ENCODE measurements at regions not wholly inside any gene's neighbourhood (a gene's known extent, or its start where the extent isn't known, plus 50 kb on each side); places are given as distances from the start of the nearest gene placed in this dataset.
A peak's percentile ranks its signal among the peaks of the same experiment; 100 is the strongest.

DNA sequence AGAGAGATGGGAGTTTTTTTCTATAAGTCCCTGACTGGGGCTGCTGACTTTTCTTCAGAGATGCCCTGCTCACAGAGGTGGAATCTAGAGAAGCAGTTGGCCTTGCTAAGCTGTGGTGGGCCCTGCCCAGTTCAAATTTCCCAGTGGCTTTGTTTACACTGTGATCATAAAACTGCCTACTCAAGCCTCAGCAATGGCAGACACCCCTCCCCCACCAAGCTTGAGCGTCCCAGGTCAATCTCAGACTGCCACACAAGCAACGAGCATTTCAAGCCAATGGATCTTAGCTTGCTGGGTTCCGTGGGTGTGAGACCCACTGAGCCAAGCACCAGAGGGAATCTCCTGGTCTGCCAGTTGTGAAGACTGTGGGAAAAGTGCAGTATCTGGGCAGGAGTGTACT is 199.8 kb upstream of the WDFY3 start:
- TF ChIP-seq, protein P1, sequence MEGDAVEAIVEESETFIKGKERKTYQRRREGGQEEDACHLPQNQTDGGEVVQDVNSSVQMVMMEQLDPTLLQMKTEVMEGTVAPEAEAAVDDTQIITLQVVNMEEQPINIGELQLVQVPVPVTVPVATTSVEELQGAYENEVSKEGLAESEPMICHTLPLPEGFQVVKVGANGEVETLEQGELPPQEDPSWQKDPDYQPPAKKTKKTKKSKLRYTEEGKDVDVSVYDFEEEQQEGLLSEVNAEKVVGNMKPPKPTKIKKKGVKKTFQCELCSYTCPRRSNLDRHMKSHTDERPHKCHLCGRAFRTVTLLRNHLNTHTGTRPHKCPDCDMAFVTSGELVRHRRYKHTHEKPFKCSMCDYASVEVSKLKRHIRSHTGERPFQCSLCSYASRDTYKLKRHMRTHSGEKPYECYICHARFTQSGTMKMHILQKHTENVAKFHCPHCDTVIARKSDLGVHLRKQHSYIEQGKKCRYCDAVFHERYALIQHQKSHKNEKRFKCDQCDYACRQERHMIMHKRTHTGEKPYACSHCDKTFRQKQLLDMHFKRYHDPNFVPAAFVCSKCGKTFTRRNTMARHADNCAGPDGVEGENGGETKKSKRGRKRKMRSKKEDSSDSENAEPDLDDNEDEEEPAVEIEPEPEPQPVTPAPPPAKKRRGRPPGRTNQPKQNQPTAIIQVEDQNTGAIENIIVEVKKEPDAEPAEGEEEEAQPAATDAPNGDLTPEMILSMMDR (IDR thresholded peaks at IDR 0.05), result no peak
- Histone ChIP-seq H3K27ac (no peak overlapping the region), H3K4me1 (no peaks in the 10 kb centered on the region), H3K27me3 (no peaks in the 10 kb centered on the region), H3K9ac (ENCODE audit: low read depth in 2 of 2, low read length in 2 of 2) (no peak overlapping the region), H3K36me3 (no peaks in the 10 kb centered on the region), H3K9me3 (no peaks in the 10 kb centered on the region), H3K4me3 (no peak overlapping the region)
- peak; percentile 74 for DNase-seq
- intact Hi-C loops (cut with DNase I), result no loop called here

DNA sequence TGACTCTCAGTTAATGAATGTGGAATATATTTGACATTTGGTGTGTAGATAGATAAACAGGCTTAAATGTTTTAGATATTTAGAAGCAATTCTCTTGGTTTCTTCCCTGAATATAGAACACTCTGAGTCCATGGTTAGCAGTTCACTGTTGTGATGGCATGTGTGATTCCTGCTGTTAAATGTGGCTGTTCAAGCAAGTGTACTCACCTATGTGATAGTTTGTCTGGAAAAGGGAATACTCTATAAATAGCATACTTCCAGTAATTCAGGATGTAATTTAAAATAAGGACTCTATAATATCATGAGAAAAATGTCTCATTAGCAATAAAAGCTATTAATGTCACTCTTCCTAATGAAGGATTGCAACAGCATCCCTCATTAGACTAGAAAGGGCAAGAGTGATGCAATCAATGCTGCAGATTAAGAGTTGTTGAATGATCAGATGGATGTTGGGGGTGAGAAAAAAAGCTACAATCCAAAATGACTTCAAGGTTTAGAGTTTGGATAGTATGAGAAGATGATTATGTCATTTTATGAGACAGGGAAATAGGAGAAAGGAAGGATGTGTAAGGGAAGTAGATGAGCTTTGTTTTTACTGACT is 201.8 kb upstream of the WDFY3 start:
- H3K4me3 ChIP-seq, result no peak overlapping the region
- H3K27me3 ChIP-seq, result no peaks in the 10 kb centered on the region
- intact Hi-C loops (cut with DNase I), result no loop called here
- no peak overlapping the region for H3K9ac ChIP-seq (ENCODE audit: low read depth in 2 of 2, low read length in 2 of 2)
- TF ChIP-seq, protein P1 (IDR thresholded peaks at IDR 0.05), result no peak
- DNase-seq, result no peak
- H3K36me3 ChIP-seq, result no peaks in the 10 kb centered on the region
- no peaks in the 10 kb centered on the region for H3K4me1 ChIP-seq
- no peak overlapping the region for H3K27ac ChIP-seq
- no peaks in the 10 kb centered on the region for H3K9me3 ChIP-seq

DNA sequence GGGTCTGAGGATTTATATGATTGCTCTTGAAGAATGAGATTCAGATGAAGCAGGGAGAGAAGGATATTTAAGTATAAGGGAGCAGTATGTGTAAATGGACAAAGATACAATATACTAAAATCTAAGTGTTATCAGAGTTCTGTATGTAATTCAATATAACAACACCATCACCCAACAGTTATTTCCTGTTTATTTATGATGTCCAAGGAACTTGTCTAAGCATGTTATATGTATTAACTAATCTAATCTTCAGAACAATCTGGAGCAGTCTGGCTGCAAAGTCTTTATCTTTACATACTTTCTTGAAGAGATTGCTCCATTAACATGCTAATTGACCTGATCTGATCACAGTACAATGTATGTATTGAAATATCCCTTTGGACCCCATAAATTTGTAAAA is 203.8 kb upstream of the WDFY3 start:
- intact Hi-C loops (cut with DNase I), result no loop called here

DNA sequence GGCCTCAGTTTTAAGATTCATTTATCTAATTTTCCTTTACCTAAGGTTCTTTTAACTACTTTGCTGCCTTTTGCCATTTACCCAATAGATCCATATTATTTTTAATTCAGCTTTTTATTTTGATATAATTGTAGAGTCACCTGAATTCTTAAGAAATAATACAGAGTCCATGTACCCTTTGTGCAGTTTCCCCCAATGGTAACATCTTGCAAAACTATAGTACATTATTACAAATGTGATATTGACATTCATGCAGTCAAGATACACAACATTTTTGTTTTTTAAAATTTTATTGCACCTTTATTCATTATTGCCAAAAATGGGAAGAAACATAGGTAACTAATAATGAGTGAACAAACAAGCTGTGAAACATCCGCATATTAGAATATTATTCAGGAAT is 208.7 kb upstream of the WDFY3 start:
- Histone ChIP-seq H3K4me1 (no peaks in the 10 kb centered on the region), H3K36me3 (no peaks in the 10 kb centered on the region), H3K9me3 (no peaks in the 10 kb centered on the region), H3K27me3 (no peaks in the 10 kb centered on the region), H3K9ac (ENCODE audit: low read depth in 2 of 2, low read length in 2 of 2) (no peak overlapping the region), H3K4me3 (no peak overlapping the region), H3K27ac (no peak overlapping the region)
- no peak for DNase-seq
- TF ChIP-seq, protein P1 (IDR thresholded peaks at IDR 0.05), result no peak
- intact Hi-C loops (cut with DNase I), result no loop called here

More for the DNA sequence above, 203.8 kb upstream of the WDFY3 start:
- Histone ChIP-seq H3K27me3 (no peaks in the 10 kb centered on the region), H3K27ac (no peak overlapping the region), H3K9me3 (no peaks in the 10 kb centered on the region), H3K9ac (ENCODE audit: low read depth in 2 of 2, low read length in 2 of 2) (no peak overlapping the region), H3K36me3 (no peaks in the 10 kb centered on the region), H3K4me3 (no peak overlapping the region), H3K4me1 (no peaks in the 10 kb centered on the region)
- DNase-seq, result no peak
- TF ChIP-seq, protein P1 (IDR thresholded peaks at IDR 0.05), result no peak

DNA sequence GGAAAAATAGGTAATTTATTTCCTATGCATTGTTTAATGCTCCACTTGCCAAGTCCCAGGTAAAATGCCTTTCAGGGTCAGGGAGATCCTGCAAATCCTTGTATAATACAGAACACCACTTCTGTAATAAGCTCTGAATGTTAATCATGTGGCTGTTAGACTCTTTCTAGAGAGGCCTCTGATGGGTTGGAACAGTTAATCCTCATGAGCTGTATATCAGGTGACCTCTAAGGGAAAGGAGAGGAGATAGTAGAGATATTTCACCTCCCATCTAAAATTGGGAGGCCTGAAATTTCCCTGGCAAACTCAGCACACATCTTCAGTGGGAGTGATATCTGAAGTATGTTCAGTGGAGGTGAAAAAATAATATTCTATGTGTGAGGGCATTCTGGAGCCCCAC is 210.6 kb upstream of the WDFY3 start:
- Histone ChIP-seq H3K27ac (no peak overlapping the region), H3K27me3 (no peaks in the 10 kb centered on the region), H3K4me3 (no peak overlapping the region), H3K9ac (ENCODE audit: low read depth in 2 of 2, low read length in 2 of 2) (no peak overlapping the region), H3K36me3 (no peaks in the 10 kb centered on the region), H3K4me1 (no peaks in the 10 kb centered on the region), H3K9me3 (no peaks in the 10 kb centered on the region)
- intact Hi-C loops (cut with DNase I), result no loop called here
- no peak for DNase-seq
- TF ChIP-seq, protein P1 (IDR thresholded peaks at IDR 0.05), result no peak

Measured in colonic mucosa (tissue), 4 donors.